Fibroblast of skin of abdomen (primary cell): ENCODE measurements at regions not wholly inside any gene's neighbourhood (a gene's known extent, or its start where the extent isn't known, plus 50 kb on each side); places are given as distances from the start of the nearest gene placed in this dataset.
"Not testable (repeated sequence)": the region's sequence is repeated elsewhere in the genome, so short reads cannot be mapped to it uniquely, and the experiment has no call there.

Experiments
- DNase-seq: peaks from one replicate; pipeline ENCODE4 v3.0.0-alpha.2; 2013

DNA sequence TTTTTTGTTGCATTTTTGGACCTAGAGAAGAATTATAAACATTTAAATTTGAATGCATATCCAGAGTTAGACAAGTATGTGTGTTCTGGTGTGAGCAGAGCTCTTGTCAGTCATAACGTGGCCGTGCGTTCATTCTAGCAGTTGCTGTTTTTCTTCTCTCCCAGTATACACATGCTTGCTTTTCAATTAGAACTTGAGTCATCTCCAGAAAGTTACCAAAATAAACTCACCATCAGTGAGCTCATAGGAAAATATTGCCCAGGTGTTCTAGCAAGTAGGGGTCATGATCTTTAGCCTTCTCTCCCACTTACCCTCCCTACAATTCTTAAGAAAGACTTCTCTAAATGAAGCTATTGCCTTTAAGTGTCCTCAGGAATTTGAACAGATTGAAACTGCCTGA is 247.5 kb upstream of the TUT7 start:
- DNase-seq: no peak

DNA sequence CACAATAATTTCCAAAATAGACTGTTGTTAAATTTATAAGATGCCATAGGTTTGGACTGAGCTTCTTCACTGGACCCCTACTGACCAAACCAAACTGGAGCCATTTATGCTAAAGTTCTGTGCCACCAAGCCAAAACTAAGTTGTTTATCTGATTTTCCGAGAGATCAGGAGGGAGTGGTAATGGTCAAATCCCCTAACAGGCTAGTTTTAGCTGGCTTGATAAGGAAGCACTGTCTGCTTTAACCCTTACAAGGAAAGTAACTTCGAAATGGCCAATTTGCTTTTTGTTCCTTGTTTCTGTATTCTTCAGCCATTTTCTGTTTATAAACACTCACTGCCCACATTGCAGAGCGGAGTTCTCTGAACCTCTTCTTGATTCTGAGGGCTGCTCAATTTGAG is 246.8 kb upstream of the TUT7 start:
- DNase-seq: no peak

DNA sequence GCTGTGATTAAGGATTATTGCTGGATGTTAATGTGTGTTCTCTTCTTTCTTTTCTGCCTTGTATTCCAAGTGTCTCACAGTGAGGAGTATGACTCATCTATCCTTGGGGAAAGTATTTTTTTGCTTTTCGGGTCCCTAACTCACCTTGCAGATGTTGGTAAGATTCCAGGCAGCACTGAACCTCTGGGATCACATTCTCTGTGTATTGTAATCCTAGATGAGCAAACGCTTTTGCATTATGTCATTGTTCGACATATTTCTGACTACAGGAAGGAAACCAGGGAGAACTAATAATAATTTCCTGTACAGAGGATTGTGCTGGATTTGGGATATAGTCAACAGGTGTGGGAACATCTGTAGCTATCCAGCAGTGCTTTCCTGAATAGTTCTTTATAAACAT is 246.1 kb upstream of the TUT7 start:
- peak; percentile 73 for DNase-seq

DNA sequence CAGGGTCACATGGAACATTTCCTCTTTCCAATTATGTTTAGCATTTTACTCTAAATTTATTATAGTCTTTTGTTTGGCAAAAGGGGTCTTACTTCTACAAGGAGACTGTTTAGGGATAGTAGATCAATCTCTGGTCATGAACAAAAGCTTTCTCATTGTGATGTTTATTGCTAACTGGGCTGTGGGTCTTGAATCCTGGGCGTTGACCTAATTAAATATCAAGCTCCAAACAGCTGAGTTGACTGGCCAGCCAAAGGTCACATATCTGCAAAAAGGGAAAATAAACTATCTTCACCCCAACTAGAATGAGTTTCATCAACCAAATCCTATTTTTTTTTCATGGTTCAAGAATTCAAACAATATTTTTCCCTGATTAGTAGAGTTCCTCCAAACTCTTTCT is 245.4 kb upstream of the TUT7 start:
- no peak for DNase-seq

DNA sequence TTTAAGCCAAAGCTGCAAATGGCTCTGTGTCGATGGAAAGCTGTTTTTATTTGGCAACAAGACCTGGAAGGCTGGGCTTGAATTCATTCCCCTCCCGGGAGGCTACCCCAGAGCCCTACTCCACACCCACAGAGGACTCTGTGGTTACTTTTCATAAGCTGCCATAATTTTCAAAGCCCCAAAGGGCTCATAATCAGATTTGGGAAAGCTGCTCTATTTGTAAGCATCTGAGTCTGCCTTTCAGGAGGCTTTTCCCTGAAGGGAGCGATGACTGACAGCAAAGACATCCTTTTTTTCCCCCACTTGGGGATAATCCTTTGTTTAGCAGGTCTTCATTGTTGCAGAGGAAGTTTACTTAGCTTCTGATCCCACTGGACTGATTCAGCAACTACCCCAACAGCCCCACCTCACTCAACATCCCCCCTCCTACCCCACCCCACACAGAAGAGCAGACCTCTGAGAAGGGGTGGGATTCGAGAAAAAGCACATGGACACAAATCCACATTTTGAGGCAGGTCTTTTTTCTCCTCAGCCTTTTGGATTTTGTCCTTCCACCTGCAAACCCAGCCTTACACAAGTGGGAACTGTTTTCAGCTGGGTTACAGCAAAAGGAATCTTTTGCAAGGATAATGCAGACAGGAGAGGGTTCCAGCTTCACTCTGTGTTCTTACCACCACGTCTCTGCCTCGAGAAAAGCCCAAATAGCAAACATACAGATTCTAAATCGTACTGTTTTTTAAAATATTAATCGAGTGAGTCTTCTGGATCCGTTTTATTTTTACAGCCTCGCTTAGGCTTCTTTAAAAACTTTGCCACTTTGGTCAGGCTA is 244.4 kb upstream of the TUT7 start:
- DNase-seq: peak; percentile 48

DNA sequence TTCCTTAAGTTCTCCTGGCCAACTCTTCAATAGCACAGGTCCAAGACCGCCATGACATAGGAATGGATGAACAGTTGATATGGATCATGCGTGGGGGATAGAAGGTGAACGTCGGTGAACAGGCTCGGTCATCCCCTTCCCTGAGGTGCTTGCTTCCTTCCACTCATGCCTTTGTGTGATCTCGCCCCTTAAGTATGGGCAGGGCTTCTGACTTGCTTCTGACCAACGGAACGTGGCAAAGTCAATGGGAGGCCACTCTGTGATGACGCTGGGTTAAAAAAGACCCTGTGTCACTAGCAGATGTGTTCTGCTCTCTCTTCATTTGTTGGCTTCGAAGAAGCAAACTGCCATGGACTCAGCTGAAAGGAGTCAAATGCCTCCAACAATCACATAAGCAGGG is 240.5 kb upstream of the TUT7 start:
- DNase-seq: no peak

DNA sequence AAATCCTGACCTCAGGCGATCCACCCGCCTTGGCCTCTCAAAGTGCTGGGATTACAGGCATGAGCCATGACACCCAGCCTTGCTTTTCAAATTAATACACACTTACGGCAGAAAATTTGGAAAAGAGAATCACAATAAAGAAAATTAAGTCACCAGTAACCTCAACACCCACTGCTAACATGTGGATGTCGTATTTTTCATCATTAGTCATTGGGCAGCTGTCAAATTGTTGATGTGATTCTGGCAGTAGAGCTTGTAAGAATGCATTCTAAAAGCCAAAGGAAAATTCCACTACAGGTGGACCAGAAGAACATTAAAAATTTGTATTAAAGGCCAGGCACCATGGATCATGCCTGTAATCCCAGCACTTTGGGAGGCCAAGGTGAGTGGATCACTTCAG is 237.3 kb upstream of the TUT7 start:
- peak; percentile 56 for DNase-seq

DNA sequence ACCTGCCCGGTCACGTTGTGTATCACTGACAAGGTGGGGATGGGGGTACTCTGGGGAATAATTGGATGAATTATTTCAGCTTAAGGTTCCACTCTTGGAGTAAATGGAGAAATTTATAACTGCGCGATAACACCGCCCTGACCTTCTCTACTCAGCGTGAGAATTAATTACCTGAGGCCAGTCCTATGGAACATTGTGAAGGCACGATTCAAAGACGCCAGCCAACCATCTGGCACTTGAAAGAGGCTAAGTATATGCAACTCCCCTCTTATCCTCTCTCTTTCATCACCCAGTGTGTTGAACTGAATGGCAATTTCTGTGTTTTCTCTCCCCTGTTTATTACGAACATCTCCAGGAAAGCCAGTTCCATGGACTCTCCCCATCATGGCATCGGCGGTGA is 235.5 kb upstream of the TUT7 start:
- no peak for DNase-seq

DNA sequence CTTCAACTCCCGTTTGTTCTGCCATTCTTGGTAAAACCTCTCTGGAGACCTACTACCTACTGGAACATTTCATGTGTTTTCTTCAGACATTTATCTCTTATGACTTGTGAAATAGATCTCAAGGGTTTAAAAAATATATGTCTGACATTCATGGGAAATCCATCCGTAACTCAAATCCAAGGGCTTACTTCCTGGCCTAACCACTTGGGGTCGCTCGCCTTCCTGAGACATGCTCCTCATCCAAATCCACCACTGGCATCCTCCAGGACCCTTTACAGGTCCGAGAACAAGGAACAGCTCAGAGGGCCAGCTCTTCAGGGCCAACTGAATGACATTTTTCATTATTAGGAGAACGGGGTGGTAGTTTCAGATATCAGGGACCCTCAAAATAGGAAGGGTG is 235.1 kb upstream of the TUT7 start:
- no peak for DNase-seq

DNA sequence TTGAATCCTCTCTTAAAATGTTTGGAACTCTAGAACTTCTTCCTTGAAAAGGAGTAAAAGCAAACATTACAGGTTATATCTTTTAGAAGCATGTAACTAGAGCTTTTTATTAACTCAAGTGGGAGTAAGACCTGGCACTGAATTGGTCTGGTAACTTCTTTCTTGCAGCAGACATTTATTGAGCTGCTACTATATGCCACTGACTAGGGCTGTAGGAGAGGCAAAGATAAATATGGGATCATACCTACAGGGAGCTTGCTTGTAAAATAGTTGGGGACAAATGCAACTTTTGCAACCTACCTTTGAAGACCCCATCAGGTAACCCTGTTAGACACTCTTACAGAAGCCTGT is 231.9 kb upstream of the TUT7 start:
- DNase-seq: no peak

DNA sequence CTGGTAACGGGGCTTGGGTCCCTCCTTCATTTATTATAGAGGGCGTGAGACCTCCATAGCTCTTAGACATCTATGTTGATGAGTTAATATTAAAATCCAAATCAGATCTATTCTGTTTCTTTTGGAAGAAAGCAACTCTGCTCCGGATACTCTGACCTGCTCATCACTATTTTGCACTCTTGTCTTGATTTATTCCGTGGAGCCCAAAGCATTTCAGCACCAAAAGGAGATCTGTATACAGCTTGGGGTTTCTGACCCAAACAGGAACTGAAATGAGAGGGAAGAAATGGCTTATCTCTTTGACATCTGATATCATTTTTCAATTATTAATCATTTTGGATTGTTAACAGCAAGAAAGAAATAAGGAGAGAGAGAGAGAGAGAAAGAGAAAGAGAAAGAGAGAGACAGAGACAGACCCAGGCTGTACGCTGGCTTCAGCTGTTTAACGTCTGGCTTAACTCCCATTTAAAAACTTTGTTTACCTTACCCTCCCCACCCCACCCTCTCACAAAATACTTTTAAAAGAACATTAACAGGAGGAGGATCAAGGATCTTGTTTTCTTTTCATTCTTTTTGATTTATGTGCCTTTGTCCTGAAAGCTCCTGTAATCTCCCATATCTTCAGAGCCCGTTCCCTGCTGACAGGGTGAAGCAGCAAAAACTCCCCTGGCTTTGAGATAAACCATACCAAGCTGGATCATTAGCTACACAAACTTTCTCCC is 231.4 kb upstream of the TUT7 start:
- no peak for DNase-seq

DNA sequence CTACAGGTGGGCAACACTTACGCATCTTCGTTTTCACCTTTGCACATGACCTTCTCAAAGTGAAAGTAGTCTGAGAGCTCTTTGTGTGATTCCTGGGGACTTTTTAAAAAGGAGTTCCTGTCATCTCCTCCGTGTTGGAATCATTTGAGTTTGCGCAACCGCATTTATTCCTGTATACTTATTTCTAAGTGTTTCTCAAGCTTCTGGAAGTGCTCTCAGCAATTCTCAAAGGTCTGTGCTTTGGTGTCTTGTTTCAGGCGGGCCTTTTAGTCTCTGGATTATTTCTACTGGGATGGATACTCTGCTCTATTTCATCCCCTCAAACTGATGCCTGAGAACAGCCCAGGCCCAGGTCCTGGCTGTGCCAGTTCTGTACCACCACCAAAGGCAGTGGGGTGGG is 226.5 kb upstream of the TUT7 start:
- DNase-seq: no peak

DNA sequence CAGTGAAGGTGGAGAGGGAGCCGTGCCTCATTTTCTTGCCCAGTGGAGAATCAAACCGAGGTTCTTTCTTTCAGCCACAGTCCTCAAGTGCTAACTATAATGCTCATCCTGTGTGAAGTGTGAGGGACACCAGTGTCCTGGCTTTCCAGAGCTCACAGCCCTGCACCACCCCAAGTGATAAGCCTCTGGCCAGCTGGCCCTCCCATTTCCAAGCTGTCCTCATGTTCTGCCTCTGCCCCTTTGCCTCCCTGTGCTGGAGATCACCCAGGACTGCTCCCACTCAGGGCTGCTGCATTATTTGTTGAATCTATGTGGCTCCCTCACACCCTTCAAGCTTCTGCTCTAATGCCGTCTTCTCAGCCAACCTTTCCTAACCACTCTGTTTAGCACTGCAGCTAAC is 224.5 kb upstream of the TUT7 start:
- no peak for DNase-seq

DNA sequence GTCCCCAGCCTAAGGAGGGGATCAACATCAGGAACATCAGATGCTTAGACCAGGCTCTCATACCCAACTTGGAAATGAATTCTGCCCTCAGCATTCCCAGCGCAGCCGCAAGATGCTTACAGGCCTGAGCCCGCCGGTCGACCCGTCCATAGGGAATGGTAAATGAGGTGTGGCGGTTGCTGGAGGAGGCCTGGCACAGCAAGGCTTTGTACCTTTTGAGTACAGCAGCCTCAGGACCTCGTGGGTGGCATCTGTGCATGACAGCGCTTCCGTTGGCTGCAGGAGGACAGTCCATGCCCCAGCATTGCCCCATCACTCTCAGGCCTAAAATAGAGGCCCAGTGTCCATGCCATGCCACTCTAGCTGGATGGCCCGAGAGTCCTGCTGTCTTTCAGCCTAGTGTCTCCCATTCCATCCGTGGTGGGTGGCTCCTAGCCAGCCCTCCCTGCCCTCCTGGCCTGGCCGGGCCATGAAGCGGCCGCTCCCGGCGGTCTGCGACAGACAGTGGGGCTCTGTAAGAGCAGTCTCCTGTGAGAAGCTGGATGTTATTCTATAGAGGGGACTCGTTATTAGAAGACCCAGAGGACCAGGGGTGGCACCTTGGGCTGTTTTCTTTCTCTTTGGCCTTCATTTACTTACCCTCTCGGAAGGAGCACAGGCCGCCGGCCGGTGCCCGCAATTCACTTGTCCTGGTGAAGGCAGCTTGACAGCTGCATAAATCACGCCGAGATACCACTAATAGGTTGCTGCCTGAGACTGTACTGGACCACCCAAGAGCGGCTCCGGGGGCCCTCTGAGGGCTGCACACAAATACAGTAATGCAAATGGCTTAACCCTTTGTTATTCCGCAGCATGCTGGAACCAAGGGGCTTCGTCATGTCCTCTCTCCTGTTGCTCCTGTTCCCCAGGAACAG is 223.5 kb upstream of the TUT7 start:
- DNase-seq: no peak

DNA sequence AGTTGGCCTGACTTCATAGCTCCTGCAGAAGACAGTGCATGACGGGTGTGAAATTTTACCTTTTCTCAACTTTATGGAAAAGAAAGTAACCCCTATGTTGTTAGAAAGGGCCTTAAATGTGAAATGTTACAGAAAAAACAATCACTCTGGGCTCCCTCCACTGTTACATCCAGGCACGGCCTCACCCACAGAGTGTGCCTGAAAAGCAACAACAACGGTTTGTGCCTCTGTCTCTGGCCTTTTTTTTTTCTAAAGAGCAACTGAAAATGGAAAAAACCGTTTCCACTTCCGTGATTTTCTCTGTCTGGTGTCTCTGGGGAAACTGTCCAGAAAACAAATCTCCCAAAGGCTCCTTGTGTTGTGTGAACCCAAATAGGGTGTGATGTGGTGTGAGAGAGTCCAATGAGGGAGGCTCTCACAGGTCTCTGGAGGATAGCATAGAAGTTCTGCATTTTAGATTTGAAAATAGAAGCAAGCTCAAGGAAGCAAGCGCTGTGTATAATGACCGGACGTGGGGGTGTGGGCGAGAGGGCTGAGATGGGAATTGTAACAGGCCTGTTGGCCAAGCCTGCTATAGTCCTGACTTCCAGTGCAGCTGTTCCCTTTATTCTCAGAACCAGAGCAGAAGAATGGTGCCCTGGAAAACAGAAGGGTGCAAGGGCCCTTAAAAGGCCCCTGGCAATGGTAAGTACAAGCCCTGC is 221.8 kb upstream of the TUT7 start:
- DNase-seq: no peak

DNA sequence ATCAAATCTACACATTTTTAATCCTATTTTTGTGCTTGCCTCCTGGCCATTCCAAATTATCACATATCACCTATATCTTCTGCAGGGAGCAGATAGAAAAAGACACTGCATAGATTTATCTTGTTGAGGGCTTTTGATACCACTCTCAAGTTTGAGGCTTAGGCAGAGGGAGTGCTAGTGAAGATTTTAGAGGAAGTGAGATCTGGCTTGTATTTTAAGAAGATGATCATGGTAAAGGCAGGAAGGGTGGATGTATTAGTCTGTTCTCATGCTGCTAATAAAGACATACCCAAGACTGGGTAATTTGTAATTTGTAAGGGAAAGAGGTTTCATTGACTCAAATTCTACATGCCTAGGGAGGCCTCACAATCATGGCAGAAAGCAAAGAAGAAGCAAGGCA is 220.9 kb upstream of the TUT7 start:
- DNase-seq: no peak

DNA sequence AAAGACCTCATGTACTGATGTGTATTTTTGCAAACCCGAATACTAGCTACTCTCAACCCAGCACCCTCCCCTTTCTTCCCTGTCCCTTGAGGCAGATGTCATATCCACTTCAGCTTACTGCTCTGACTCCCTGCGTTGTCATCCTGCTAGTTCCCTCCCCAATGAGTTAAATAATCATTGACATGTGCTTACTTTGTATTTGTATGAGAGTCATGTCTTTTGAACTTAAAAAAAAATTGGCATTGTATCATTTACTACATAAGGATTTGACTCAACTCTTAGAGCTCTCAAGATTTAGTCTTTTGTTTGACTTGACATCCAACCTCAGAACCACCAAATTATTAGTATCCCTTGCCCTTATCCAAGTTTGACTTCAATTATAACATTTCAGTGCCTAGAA is 219.7 kb upstream of the TUT7 start:
- DNase-seq: peak; percentile 70

DNA sequence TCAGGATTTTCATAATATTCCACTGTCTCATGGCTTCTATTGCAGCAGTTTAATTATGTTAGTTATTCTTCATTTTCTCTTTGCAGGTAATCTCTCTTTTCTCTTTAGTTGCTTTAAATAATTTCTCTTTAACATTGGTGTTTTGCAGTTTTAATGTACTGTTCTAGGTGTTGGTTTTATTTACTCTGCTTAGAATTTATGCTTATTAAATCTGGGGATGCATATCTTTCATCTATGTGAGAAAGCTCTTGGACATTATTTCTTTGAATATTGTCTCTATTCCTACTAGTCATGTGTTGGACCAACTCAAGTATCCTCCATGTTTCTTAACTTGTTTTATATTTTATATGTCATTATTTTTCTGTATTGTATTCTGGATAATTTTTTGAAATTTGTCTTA is 218.7 kb upstream of the TUT7 start:
- DNase-seq: no peak

DNA sequence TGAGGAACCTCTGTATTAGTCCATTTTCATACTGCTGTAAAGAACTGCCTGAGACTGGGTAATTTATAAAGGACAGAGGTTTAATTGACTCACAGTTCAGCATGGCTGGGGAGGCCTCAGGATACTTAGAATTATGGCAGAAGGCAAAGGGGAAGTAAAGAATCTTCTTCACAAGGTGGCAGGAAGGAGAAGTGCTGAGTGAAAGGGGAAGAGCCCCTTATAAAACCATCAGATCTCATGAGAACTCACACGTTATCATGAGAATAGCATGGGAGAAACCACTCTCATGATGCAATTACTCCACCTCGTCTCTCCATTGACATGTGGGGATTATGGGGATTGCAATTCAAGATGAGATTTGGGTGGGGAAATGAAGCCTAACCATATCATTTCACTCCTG is 211.4 kb upstream of the TUT7 start:
- not testable (repeated sequence) for DNase-seq

DNA sequence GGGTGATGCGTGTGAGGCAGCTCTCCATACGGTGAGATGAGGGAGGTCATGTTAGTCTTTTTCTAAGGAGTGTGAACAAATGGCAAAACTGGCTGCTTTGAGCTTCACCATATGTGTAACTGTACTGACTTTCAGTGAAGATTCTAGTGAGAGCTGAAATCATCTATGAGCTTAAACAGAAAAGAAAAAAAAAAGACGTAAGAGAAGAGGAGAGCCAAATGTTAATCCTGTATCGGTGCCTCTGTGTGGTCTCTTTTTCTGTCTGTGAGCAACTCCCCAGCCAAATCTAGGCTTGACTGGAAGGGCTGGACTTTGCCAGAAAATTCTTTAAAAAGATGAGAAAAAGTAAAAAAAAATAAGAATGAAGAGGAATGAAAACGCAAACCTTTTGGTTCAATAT is 209.7 kb upstream of the TUT7 start:
- DNase-seq: no peak

DNA sequence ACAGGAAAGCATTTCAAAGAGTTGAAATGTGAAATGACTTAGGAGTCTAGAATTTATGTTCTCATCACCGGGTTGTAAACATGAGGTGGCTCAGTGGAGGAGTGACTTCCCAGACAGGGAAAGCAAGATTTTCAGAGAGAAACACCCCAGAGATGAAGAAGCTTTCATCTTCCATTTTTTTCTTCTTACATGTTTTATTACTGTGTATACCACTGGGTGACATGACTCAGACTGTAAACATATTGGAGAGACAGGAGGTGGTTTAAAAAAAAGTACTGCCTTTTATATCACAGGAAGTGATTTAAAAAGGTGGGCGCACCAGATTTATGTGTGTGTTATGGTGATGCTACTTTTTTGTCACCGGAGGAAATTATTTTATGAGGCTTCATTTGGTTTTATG is 209.1 kb upstream of the TUT7 start:
- DNase-seq: peak; percentile 62

DNA sequence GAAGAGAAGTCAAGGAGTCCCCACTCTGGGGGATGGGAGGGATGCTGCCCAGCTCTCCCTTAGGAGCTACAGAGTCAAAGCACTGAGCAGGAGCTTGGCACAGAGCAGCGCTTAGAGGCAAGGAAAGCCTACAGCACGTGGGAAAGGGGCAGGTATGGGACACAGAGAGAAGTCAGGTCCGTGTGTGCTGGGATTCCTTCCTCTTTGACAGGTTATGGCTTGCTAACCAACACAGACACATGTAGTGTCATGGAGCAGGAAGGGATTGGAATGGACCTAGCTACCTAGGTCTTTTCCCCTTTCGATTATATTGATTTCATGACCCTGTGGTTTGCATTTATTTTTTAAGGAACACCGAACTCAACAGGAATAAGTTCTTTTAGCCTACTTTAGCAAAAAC is 208.5 kb upstream of the TUT7 start:
- DNase-seq: no peak

DNA sequence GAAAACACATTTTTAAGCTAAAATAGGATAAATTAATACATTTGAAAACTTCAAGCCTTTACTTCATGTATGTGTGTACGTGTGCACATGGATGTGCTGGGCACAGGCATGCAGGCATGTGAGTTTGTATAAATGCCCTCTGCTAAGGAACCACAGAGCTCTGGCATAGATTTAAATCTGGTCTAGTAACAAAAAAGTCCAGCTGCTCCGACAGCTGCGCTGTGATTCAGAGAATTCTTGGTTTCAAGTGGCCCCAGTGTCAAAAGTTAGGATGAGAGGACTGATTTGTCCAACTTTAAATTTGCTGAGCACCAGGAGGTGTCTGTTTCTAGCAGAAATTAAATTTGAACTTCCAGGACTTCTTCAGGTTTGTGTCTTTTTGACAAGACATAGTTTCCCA is 203.7 kb upstream of the TUT7 start:
- peak; percentile 16 for DNase-seq
